ENCODE measurements at regions not wholly inside any gene's neighbourhood (a gene's known extent, or its start where the extent isn't known, plus 50 kb on each side); places are given as distances from the start of the nearest gene placed in this dataset.

DNA sequence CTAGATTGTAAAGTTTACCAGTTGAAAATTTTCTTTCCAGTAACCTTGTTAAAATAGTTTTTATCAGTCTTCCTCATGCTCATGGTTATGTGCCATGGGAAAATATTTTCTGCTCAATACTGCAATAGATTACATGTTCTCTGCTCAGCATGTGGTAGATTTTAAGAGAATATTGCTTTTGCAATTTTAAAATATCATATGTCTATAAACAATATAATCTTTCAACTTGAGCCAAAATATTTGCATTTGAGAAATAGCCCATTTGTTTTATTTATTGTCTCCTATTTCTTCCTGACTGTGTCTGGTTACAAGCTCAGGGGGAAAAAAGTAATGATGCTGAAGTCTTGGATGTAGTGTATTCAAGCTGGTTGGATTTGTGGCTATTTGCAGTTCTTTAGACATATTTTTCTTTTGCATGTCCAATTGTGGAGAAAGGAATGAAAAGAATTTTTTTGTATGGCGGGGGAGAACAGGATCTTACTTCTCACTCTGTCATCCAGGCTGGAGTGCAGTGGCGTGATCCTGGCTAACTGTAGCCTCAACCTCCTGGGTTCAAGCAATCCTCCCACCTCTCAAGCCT, 342.6 kb upstream of the NAV3 start:
- peak; percentile 39 for DNase-seq

GRCh38 chr12:77486872-77487271, 343.8 kb upstream of the NAV3 start:
- DNase-seq, result no peak

DNA sequence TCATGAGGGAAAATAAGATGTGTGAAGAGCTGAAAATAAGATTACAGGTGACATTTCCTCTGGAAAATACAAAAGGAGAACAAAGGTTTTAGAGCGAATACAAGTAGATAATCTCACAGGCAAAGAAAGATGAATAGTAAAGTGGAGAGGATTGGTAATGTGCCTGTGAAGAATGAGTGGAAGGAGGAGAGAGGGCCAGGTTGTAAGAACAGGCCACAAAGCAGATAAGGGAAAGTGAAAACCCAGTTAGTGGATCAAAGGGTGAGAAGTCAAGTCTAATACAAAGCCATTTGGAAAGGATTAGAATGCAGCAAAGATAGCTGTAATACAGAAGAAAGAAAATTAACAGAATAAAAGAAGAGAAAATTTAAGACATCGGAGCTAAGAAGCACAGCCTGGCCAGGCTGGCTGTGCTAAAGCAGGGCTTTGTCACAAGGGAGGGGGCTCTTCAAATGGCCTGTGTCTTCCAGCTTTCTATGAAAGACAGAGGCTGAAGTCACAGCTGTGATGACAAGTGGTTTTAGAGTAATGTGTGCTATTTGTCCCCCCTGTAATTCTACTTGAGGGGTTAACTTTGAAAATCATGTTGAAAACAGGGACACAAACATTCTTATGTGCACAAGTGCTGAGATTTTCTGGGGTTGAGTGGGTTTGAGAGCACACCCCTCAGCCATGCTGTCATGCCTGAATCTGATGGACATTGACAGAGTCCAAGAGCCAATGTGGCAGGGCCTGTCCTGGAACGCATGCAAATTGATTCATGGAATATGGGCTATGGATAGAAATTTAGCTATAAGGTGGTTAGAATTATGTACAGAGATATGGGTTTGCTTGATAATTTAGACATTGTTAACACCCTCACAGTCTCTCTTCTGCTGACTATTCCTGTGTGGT, 344.5 kb upstream of the NAV3 start:
- no peak for DNase-seq

DNA sequence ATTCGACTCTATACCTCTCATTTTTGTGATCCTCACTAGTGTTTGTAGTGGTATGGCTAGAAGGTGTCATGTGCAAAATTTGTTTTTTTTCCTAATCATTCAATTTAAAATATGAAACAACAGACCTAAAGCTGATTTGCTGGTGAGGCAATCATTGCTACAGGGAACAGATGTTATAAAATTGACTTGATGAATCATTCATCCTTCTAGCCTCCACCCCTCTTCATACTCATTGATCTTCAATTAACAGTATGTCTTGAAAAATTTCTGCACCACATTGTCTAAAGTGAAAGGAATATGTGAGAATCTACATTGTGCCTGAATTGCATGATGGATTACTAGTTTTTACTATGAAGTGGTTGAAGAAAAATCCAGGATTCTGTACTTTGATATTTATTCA, 349.0 kb upstream of the NAV3 start:
- no peak for DNase-seq

- DNase-seq, result no peak
Measured at GRCh38 chr12:77477907-77478533, 352.7 kb upstream of the NAV3 start.

DNA sequence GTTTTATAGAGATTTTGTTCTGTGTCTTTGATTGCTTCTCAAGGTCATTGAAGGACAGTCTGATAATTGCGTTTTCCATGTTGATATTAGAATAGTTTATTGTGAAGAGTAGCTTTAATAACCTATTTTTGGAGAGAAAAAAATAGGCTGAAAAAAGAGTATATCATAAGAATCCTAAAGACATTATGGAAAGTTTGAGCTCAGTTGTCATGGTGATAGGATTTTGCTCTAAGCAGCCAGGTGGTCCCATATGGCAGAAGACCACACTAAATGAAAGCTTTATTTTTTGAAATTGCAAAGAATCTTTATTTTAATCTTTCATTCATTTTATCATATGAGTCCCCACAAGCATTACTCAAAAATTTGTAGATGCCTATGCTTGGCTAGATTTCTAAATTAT, 358.9 kb upstream of the NAV3 start:
- DNase-seq, result no peak

- no peak for DNase-seq
Measured at GRCh38 chr12:77469578-77470333, 360.9 kb upstream of the NAV3 start.

DNA sequence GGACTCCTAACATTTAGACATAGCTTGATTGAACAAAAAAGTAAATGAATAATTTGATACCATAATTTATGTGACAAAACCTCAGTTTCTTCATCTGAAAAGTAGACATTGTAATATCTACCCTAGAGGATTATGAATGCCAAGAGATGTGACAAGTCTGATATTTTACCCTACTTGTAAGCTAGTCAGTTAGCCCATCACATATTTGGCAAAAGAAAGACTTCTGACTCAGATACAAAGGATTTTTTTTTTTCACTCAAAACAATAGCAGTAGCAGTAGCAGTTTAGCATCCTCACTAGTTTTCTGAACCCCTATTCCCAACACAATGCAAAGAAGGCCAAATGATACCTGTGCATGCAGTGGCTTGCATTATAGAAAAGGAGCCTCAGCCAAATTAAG, 377.3 kb upstream of the E2F7 start:
- no peak for DNase-seq

- DNase-seq, result no peak
Measured at GRCh38 chr12:77439749-77440148, 374.4 kb upstream of the E2F7 start.

- no peak for DNase-seq
Measured at GRCh38 chr12:77438644-77439043, 373.3 kb upstream of the E2F7 start.

- no peak for DNase-seq
Measured at GRCh38 chr12:77437206-77437605, 371.8 kb upstream of the E2F7 start.

DNA sequence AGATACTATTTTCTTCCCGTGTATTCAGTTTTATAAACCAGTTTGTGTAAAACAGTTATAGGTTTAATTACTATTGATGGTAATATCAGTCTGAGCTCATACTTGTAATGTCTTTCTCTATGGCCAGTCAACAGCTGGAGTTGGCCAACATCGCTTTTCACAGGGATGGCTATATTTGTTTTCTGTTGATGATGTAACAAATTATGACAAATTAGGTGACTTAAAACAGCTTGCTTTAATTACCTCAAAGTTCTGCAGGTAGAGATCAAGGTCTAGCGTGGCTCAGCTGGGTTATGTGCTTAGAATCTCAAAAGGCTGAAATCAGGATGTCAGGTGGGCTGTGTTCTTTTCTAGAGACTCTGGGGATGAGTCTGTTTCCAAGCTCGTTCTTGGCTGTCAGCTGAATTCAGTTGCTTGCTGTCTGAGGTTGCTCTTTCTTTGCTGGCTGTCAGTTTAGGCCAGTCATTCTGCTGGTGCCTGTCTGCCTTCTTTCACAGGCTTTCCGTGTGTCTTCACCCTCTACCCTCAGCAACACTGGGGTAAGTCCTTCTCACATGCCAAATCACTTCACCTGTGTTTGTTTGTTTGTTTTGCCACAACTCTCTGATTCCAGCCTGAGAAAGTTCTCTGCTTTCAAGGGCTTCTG, 370.2 kb upstream of the E2F7 start:
- no peak for DNase-seq

DNA sequence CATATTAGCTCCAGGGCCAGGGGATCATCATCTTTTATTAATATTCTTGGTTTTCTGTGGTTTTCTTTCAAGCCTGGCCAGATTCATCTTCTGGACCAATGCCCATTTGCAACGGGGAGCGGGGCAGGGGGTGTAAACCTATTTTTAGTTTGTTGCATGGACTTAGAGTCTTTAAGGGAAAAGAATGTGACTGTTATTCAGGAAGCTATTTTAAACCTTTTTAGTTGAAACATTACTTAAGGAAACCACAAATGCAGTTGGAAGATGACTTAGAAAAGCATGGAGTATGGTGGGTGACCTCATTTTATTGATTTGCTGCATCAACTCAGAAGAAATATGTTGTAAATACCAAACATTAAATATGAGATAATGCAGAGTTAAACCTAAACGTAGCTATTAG, 368.4 kb upstream of the E2F7 start:
- peak; percentile 1 for DNase-seq

- DNase-seq, result no peak
Measured at GRCh38 chr12:77429426-77429825, 364.1 kb upstream of the E2F7 start.

GRCh38 chr12:77421152-77421551, 355.8 kb upstream of the E2F7 start:
- no peak for DNase-seq

DNA sequence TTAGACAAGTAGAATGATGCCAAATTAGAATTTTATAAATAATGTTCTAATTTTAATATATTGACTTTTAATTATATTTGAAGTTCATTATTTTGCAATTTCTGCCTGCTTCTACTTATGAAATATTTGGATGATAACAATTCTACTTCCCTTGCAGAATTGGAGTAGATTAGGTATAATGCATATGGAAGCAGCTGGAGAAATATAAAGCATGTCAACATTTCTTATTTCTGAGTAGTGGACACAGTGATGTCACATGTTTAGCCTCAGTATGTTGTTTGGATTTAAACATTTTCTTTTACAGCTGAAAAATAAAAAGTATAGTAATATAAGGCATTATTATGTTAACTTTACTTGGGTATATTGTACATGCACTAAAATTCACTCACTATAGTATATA, 344.2 kb upstream of the E2F7 start:
- no peak for DNase-seq

GRCh38 chr12:77407931-77408330, 342.6 kb upstream of the E2F7 start:
- no peak for DNase-seq

DNA sequence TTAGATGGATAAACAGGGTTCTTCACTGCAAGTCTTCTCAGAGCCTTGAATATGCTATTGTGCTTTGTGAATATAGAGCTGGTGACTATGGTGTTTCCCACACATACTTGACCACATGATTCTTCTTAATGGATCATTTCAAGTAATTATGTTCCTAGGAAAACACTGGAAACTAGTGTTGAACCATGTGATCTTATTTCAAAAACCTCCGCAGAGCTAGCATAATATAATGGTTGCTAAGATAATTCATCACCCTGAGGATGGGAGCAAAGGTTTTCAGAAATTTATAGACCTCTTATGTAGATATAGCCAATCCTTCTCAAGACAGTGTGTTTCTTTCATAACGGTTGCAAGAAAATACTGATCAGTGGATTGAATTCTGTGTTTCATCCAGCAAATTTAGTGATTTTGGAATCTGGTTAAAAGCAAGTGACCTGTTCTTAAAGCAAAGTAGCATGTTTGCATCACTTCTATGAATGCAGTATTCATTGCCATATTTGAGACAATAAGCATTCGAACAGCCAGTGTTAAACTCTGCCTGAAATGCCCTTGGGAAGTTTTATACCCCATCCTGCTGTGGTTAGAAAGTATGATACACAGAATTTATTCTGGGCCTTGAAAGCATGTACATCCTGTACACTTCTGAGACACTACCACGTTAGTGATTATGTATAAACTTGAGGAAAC, 341.0 kb upstream of the E2F7 start:
- no peak for DNase-seq

DNA sequence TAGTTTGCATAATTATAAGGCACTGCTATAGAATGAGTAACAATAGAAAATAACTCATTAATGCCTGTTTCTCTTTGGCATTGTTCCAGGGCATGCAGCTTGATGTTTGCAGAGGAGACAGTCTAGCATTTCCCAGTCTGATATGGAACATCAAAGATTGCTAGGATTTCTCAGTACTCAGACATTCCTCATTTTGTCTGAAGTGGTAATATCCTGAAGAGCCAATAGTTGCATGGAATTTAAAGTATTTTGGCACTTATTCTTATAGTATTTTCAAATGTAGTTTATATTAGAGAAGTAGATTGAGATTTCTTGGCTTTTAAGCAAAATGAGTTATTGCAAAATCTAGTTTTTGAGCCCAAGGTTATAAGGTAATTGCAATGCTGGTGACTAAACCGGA, 337.3 kb upstream of the E2F7 start:
- peak; percentile 34 for DNase-seq

DNA sequence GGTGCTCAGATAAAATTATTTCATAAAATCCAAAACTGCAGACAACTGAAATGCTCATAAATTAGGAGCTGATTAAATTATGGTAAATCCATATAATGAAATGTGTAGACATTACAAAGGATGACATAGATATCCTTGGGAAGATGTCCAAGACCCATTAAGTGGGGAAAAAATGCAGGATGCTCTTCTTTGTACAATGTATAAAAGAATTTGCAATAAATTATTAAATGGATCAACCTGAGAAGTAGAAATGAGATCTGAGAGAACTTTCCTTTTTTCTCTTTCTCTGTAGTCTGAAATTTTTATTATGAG, 336.4 kb upstream of the E2F7 start:
- no peak for DNase-seq

GRCh38 chr12:77401064-77401769, 335.8 kb upstream of the E2F7 start:
- no peak for DNase-seq
